HG03108 (cell line): ENCODE measurements at regions not wholly inside any gene's neighbourhood (a gene's known extent, or its start where the extent isn't known, plus 50 kb on each side); places are given as distances from the start of the nearest gene placed in this dataset.

Experiments used
- ATAC-seq: cut with Tn5 transposase; IDR thresholded peaks from one replicate; pipeline ENCODE4 v1.9.1; 2021; ENCODE audit warnings: moderate library complexity; ENCODE audit not compliant: unreplicated experiment

DNA sequence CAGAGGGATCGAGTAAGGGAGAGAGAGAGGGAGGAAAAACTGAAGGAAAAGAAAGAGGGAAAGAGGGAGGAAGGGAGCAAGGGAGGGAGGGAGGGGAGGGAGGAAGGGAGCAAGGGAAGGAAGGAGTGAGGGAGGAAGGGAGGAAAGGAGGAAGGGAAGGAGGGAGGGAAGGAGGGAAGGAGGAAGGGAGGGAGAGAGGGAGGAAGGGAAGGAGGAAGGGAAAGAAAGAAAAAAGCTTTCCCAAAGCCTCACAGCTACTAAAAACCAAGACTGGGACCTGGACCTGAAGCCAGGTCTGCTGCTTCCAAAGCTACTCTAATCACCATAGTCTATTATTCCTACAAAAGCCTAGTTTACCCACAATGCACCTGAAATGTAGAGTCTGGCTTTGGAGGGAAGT, 259.8 kb upstream of the WWC1 start:
- no peak for ATAC-seq

- no peak for ATAC-seq
Measured at GRCh38 chr5:168039039-168039438, 252.4 kb upstream of the WWC1 start.

- no peak for ATAC-seq
Measured at GRCh38 chr5:168039566-168040248, 251.7 kb upstream of the WWC1 start.

DNA sequence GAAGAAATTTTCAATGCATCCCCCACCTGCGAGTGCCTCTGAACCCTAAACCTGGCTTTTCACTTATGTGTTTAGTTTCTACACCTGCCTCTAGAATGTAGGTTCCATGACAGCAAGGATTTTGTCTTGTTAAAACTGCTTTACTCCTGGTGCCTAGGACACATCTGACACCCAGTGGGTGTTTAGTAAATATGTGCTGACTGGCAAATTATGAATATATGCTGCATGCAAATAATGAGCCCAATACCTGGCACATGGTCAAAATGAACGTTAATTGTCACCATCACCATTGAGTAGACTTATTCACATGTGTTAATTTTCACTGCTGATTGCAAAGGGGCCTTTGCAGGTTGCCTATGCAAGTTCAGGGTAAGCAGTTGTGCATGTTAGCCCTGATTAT, 249.9 kb upstream of the WWC1 start:
- no peak for ATAC-seq

GRCh38 chr5:168042284-168043068, 249.0 kb upstream of the WWC1 start:
- ATAC-seq, result no peak

DNA sequence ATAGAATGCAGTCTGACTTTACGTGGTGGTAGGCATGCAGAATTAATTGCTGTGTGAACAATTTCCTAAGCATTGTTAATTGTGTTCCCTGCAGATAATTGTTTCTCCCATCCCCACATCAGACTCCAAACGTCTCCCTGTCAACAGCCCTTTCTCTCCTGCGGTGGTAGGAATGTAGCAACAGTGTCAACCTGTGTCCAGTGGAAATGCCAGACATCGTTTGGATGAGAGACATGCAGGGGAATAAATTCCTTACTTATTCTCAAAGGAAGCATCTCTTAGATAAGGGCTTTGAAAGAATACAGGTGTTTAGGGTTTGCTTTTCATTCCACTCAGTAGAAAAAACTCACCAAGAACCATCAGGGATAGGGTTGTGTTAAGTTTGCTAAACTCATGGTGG, 245.3 kb upstream of the WWC1 start:
- ATAC-seq, result no peak

GRCh38 chr5:168047043-168047668, 244.3 kb upstream of the WWC1 start:
- no peak for ATAC-seq

- ATAC-seq, result no peak
Measured at GRCh38 chr5:168047669-168048111, 243.8 kb upstream of the WWC1 start.

DNA sequence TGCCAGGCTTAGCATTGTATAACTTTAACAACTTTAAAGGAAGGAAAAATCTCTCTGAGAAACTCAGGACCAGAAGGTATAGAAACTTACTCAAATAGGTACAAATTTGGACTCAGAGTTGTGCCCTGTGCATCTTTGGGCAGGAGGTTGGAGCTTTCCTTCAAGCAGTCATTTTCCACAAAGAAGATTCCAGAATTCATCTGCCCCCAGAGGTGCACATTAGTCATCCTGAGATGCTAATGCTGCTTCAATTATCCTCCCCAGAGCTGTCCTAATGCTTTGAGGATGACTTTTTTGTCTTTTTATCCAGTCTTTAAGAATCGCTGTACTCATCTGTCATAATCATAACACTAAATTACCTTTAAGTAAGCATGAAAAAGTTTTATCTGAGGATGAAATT, 243.0 kb upstream of the WWC1 start:
- no peak for ATAC-seq

DNA sequence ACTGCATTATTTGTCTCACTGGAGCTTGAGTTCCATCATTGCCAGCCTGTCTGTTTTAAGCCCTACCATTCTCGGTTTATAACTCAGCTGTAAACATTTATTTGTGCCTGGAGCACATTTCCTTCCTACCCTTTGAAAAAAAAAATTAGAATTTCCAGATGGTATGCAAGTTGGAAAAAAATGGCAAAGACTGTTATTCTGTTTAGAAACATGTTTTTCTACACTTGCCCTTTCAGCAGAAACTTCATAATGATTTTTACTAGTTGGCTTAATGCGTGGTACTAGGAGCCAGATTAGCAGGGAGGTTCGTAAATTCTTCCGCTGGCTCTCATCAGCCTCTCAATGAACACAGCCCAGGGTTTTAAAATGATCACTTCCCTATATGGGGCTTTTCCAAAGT, 238.8 kb upstream of the WWC1 start:
- no peak for ATAC-seq

GRCh38 chr5:168054091-168054490, 237.4 kb upstream of the WWC1 start:
- no peak for ATAC-seq

GRCh38 chr5:168055141-168055683, 236.2 kb upstream of the WWC1 start:
- ATAC-seq, result no peak

- ATAC-seq, result no peak
Measured at GRCh38 chr5:168055961-168056360, 235.5 kb upstream of the WWC1 start.

DNA sequence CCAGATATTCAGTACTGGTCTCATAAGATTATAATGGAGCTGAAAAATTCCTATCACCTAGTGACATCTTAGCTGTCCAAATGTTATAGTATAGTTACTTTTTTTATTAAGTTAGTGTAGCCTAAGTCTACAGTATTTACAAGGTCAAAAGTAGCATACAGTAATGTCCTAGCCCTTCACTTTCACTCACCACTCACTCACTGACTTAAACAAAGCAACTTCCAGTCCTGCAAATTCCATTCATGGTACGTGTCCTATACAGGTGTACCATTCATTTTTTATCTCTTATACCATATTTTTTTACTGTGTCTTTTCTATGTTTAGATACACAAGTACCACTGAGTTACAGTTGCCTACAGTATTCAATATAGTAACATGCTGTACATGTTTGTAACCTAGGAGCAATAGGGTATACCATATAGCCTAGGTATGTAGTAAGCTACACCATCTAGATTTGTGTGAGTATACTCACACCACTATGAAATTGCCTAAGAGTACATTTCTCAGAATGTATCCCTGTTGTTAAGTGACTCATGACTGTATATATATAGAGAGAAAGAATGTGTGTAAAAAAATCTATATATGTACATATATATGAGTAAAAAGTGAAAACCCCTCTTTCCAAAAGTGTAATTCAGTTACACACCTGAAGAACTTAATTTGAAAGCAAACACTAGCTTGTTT, 234.8 kb upstream of the WWC1 start:
- ATAC-seq, result no peak

GRCh38 chr5:168057905-168058304, 233.5 kb upstream of the WWC1 start:
- ATAC-seq, result no peak

- ATAC-seq, result no peak
Measured at GRCh38 chr5:168059131-168059530, 232.3 kb upstream of the WWC1 start.

GRCh38 chr5:168062239-168062638, 229.2 kb upstream of the WWC1 start:
- ATAC-seq, result no peak

- ATAC-seq, result no peak
Measured at GRCh38 chr5:168064457-168064856, 227.0 kb upstream of the WWC1 start.

DNA sequence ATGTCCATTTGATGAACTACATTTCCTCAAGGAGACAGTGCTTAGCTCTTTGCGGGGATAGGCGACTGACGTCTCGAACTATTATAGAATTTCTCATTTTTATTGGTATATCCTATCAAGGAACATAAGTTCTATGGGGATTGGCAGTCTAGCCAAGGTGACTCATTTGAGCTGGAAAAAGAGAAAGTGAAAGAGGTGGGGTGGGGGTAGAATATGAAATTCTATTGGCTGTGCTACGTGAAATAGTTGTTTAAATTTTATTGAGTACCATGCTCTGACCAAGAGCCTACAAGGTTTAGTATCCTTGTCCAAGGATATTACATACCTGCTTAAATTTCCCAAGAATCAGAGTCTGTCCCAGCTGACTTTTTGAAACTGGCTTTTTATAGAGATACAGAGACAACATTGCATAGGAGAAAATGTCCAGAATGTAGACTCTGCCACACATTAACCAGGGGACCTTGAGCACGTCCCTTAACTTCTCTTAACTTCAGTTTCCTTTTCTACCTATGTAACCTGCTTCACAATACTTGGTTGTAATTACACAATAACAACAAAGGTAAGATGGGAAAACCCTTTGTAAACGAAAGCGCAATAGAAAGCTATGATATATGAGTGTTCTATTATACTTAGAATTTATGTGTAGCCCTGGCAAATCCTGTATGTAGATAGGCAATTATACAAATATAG, 226.4 kb upstream of the WWC1 start:
- no peak for ATAC-seq

DNA sequence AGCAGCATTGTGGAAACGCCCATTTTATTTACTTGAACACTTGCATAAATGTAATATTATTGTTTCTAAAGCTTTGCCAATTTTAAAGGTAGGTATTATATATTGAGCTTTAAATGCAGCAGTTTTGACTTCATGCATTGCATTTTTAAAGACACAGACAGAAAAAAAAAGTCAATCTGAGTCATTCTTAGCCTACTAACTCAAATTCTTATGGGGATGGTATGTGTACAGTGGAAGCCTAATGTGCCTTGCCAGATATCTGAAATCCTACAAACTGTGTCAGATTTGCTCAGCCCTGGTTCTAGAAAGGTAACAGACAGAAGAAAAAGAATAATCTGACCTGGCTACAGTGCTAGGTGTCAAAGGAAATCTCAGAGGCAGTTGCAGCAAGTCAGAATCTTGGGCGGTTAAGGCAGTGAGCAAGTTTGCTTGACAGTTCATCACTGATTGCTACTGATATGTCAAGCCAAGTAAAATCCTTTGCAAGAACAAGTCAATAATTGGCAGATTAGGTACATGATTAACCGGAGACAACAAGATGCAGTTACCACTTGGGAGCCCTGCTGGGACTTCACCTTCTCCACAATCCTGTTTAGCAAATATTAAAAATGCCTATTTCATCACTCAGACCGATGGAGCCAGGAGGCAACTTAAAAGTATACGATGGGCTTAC, 224.8 kb upstream of the WWC1 start:
- ATAC-seq, result no peak
